Stomach (tissue), 8 donors: ENCODE measurements at regions not wholly inside any gene's neighbourhood (a gene's known extent, or its start where the extent isn't known, plus 50 kb on each side); places are given as distances from the start of the nearest gene placed in this dataset.

Source experiments
- DNase-seq, 2 donors: peaks; one replicate each; pipeline versions ENCODE4 v3.0.0 to v3.0.0-alpha.2; 2013 to 2019
- H3K27ac ChIP-seq, 5 donors: fragments of 200-600 bp in 4 of 5; sonication (generic) in 4 of 5; one replicate each; pipeline ENCODE4 v1.5.1; 2013 to 2019; ENCODE audit warnings: mild to moderate bottlenecking in 1 of 5, moderate library complexity in 1 of 5
- H3K27me3 ChIP-seq, 3 donors: fragments of 200-600 bp; sonication (generic); one replicate each; pipeline ENCODE4 v1.5.1; 2017 to 2019; ENCODE audit warnings: mixed run types in 1 of 3
- H3K36me3 ChIP-seq, 4 donors: fragments of 200-600 bp; sonication (generic); 1 replicate in 3 of 4; 2 replicates in 1 of 4; pipeline ENCODE4 v1.5.1; 2016 to 2019
- H3K4me1 ChIP-seq, 4 donors: fragments of 200-600 bp; sonication (generic); one replicate each; pipeline ENCODE4 v1.5.1; 2016 to 2019
- H3K4me3 ChIP-seq, 4 donors: fragments of 200-600 bp; sonication (generic) in 3 of 4; one replicate each; pipeline ENCODE4 v1.5.1; 2016 to 2019; ENCODE audit warnings: mild to moderate bottlenecking in 1 of 4
- H3K9me3 ChIP-seq, 4 donors: fragments of 200-600 bp; sonication (generic); one replicate each; pipeline ENCODE4 v1.5.1; 2016 to 2019
- CTCF ChIP-seq, 7 experiments: fragments of 450-650 bp in 4 of 7; fragments of 200-600 bp in 3 of 7; sonication (generic) in 3 of 7; IDR thresholded peaks; one replicate each; pipeline ENCODE4 v1.5.1; 2016 to 2019; ENCODE audit warnings: antibody characterized with exemption in 7 of 7, control low read depth in 2 of 7, mild to moderate bottlenecking in 1 of 7
- EP300 ChIP-seq: sonication (generic); formaldehyde crosslinking; IDR thresholded peaks from one replicate; pipeline ENCODE4 v1.6.1; 2017; ENCODE audit warnings: antibody characterized with exemption
- POLR2A ChIP-seq, 4 donors: fragments of 450-650 bp; IDR thresholded peaks; one replicate each; pipeline ENCODE4 v1.6.1; 2016; ENCODE audit warnings: antibody characterized with exemption in 4 of 4, control low read depth in 2 of 4, mild to moderate bottlenecking in 1 of 4, moderate library complexity in 1 of 4
- POLR2AphosphoS5 ChIP-seq, 3 donors: sonication (generic); formaldehyde crosslinking; IDR thresholded peaks; one replicate each; pipeline ENCODE4 v1.6.1; 2016; ENCODE audit warnings: antibody characterized with exemption in 3 of 3
- WGBS, 5 donors: extraction: QIAGEN DNeasy Blood & Tissue Kit in 3 of 5; methylation state at CpG; one replicate each; pipeline versions ENCODE4 v1.1.5 to v1.1.7; 2013 to 2018; 5-methylcytosine and 5-hydroxymethylcytosine counted together
- intact Hi-C: fragments of 100-400 bp; cut with DNase I; formaldehyde crosslinking; loops from one replicate; pipeline ENCODE4 v1.15.1; 2023; ENCODE audit warnings: low total_unique reads
- donor health status: healthy with polysubstance abuse.
- donor health status: Bipolar disorder and iron deficiency.
- donor health status: healthy.

GRCh38 chr6:5946701-5947100 lies 60.0 kb downstream of the NRN1 start:
- WGBS, 5 donors = 70 to 84% (median 76%) methylated on average over 2 of the region's 2 CpGs
- DNase-seq = no peak
- intact Hi-C loops = no loop called here
- no peak overlapping the region for H3K4me3 ChIP-seq
- H3K27me3 ChIP-seq = peaks cover 0 to 4% (median 0%) of the 10 kb centered on the region in 3 donors
- no peaks in the 10 kb centered on the region for H3K36me3 ChIP-seq
- H3K9me3 ChIP-seq = peaks cover 0 to 18% (median 11%) of the 10 kb centered on the region in 4 donors
- no peaks in the 10 kb centered on the region for H3K4me1 ChIP-seq
- TF ChIP-seq CTCF (IDR thresholded peaks at IDR 0.05) = no peak
- no peak for TF ChIP-seq POLR2A (IDR thresholded peaks at IDR 0.05)
- TF ChIP-seq EP300 = no peak
- TF ChIP-seq POLR2AphosphoS5 (IDR thresholded peaks at IDR 0.05) = no peak
- H3K27ac ChIP-seq = no peak overlapping the region

- no peak overlapping the region for H3K4me3 ChIP-seq
- TF ChIP-seq POLR2AphosphoS5 (IDR thresholded peaks at IDR 0.05) (no peak), POLR2A (IDR thresholded peaks at IDR 0.05) (no peak), CTCF (IDR thresholded peaks at IDR 0.05) (no peak), EP300 (no peak)
- no peak overlapping the region for H3K27ac ChIP-seq
- peaks cover 0 to under 1% (median 0%) of the 10 kb centered on the region in 4 donors for H3K4me1 ChIP-seq
- intact Hi-C loops = no loop called here
- DNase-seq = no peak
- peaks cover 0 to 4% (median 0%) of the 10 kb centered on the region in 3 donors for H3K27me3 ChIP-seq
- peaks cover 0 to 18% (median 11%) of the 10 kb centered on the region in 4 donors for H3K9me3 ChIP-seq
- WGBS, 5 donors = 79 to 89% (median 87%) methylated on average over 4 of the region's 4 CpGs
- H3K36me3 ChIP-seq = no peaks in the 10 kb centered on the region
Measured at GRCh38 chr6:5946181-5946580, 60.5 kb downstream of the NRN1 start.

- DNase-seq = no peak
- Histone ChIP-seq H3K4me1 (peaks cover 0 to 10% (median 0%) of the 10 kb centered on the region in 4 donors), H3K4me3 (no peak overlapping the region), H3K27ac (no peak overlapping the region), H3K36me3 (no peaks in the 10 kb centered on the region), H3K9me3 (peaks cover 0 to 18% (median 11%) of the 10 kb centered on the region in 4 donors), H3K27me3 (no peaks in the 10 kb centered on the region)
- intact Hi-C loops = no loop called here
- no peak for TF ChIP-seq CTCF (IDR thresholded peaks at IDR 0.05)
- TF ChIP-seq POLR2AphosphoS5 (IDR thresholded peaks at IDR 0.05) = no peak
- no peak for TF ChIP-seq EP300
- no peak for TF ChIP-seq POLR2A (IDR thresholded peaks at IDR 0.05)
Measured at GRCh38 chr6:5943591-5943990, 63.1 kb downstream of the NRN1 start.

- DNase-seq = no peak
- Histone ChIP-seq H3K4me3 (no peak overlapping the region), H3K27ac (no peak overlapping the region), H3K9me3 (peaks cover 0 to 18% (median 11%) of the 10 kb centered on the region in 4 donors), H3K36me3 (no peaks in the 10 kb centered on the region), H3K27me3 (peaks cover 0 to 5% (median 0%) of the 10 kb centered on the region in 3 donors), H3K4me1 (peaks cover 0 to 10% (median 0%) of the 10 kb centered on the region in 4 donors)
- TF ChIP-seq EP300 = no peak
- no peak for TF ChIP-seq CTCF (IDR thresholded peaks at IDR 0.05)
- TF ChIP-seq POLR2AphosphoS5 (IDR thresholded peaks at IDR 0.05) = no peak
- TF ChIP-seq POLR2A (IDR thresholded peaks at IDR 0.05) = no peak
- intact Hi-C loops = no loop called here
- 87 to 95% (median 92%) methylated on average over 1 of the region's 1 CpG for WGBS, 5 donors
Measured at GRCh38 chr6:5942591-5942990, 64.1 kb downstream of the NRN1 start.
